GM21619 (cell line): ENCODE measurements at regions not wholly inside any gene's neighbourhood (a gene's known extent, or its start where the extent isn't known, plus 50 kb on each side); places are given as distances from the start of the nearest gene placed in this dataset.

Experiments used
- ATAC-seq: cut with Tn5 transposase; IDR thresholded peaks from one replicate; pipeline ENCODE4 v1.9.1; 2021; ENCODE audit not compliant: unreplicated experiment

DNA sequence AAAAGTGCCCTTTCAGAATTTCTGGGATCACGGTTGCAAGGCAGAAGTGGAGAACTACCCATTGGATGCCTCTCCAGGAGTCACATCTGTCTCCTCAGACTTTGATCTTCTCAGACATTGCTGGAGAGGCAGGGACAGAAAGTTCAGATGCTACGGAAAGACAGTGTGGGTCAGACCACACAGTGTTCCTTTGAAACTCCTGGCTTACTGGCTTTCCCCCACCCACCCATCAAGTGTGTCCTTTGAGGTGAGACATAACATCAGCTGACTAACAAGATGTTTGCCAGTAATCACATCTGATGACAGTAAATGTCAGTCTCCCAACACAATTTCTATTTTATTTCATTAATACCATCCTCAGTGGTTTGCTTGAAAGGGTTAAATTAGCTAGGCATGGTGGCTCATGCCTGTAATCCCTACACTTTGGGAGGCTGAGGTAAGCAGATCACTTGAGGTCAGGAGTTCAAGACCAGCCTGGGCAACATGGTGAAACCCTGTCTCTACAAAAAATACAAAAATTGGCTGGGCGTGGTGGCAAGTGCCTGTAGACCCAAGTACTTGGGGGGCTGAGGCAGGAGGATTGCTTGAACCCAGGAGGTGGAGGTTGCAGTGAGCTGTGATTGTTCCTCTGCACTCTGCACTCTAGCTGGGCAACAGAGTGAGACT lies 67.2 kb upstream of the SNX9 start:
- no peak for ATAC-seq

DNA sequence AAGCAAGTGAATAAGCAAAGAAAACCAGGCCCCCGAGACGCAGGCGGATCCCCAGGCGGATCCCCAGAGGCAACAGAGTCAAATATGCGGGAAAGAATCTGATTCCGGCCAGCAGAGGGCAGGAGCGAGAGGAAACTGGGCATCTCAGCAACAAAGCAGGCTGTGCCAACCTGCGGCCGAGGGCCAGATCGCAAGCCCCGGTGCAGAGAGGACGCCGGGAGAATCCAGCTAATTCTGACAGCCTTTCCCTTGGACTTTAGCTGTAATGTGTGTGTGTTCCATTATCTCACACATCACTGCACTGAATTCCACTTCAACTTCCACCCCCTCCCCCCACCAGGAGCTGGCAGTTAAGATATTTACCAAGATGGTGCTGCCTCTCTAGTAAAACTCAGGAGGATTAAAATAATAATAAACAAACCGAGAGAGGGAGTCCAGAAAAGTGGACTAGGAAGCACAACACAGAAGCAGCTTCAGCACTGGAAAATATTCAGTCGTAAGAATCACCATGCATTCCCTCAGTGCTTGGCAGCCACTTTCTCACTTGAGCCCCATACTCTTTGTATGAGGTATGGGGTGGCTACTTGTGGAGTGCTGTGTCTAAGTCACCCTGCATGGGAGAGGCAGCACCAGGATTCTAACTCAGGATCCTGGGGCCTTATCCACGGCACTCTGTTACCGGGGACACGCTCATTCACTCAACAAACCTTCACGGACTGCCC lies 66.2 kb upstream of the SNX9 start:
- no peak for ATAC-seq

DNA sequence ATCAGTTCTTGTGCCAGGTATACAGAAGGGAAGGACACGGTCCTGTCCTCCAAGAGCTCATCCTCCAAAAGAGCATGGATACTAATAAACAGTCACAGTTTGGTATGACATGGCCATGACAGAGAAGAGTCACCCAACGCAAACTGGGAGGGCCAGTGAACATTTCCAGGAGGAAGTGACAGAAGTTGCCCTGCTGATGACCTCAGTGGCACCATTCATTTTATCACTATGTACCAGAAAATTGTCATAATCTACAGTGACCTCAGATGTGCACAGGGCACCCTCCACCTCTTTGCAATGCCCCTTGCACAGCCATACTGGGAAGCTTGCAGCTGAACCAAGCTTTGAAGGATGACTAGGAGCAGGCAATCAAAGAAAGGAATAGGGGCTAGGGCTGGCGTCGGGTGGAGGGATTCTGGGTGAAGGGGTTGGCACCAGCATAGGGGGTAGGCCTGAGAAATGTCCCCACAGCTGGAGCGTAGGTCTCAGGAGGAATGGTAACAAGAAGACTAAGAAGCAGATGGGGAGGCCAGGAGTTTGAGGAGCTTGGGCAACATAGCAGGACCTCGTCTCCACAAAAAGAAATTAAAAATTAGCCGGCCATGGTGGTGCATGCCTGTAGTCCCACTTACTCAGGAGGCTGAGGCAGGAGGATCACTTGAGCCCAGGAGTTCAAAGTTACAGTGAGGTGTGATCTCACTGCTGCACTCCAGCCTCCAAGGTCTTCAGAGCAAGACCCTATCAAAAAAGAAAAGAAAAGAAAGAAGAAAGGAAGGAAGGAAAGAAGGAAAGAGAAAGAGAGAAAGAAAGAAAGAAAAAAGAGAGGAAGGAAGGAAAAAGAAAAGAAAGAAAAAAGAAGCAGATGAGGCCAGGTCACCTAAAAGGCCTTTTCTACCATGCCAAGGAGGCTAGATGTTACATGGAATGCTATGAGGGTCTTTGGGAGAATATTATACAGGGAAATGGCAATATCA lies 65.3 kb upstream of the SNX9 start:
- no peak for ATAC-seq

DNA sequence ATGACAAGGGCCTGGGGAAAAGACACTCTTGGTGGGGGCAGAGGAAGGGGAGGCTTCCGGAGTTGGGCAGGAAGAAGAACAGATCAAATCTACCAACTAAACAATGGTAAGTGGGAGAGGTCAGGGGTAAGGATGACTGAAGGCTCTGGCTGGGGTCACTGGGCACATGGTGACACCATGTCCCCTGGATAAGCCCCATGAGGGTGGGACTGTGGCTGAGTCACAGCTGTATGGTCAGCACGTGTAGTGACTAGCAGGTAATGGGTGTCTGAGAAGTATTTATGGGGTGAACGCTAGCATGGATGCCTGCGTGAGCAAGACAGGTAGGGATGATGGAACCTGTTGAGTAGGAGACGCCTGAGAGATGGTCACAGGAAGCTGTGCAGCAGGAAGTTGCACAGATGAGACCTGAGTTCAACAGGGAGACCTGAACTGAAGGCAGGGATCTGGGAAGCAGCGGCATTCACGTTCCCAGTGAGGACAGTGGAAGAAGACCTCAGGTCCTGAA lies 64.5 kb upstream of the SNX9 start:
- ATAC-seq, result no peak

DNA sequence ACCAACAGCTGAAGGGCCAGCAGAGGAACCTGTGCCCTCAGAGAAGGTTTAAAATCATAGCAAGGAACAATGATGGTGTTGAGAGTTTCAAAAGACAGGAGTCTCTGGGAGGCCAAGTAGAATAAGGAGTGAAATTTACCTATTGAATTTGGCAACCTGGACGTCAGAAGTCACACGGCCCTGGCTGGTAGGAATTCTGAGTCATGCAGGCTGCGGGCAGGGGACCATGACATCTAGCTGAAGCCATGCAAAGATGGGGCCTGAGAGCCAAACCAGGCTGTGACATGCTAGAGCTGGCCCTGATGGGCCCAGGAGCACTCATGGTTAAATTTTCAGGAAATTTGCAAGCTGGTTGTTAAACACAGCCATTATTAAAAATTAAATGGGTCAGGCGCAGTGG lies 64.0 kb upstream of the SNX9 start:
- ATAC-seq, result no peak

DNA sequence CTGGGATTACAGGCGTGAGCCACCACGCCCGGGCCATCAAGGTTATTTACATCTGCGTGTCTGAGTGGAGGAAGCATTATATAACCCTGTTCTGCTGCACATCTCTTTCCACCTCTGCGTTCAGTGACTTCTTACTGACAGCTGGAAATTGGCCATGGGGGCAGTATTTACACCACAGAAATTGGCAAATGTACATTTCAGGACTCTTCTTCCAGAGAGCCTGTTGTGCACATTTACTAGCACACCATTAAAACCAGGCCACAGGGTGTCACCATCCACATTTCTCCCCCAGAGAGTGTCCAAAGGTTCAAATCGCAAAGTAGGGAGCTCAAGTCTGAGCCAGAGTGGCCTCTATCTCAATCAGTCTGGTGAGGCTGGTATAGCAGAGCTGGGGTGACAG lies 62.9 kb upstream of the SNX9 start:
- no peak for ATAC-seq

DNA sequence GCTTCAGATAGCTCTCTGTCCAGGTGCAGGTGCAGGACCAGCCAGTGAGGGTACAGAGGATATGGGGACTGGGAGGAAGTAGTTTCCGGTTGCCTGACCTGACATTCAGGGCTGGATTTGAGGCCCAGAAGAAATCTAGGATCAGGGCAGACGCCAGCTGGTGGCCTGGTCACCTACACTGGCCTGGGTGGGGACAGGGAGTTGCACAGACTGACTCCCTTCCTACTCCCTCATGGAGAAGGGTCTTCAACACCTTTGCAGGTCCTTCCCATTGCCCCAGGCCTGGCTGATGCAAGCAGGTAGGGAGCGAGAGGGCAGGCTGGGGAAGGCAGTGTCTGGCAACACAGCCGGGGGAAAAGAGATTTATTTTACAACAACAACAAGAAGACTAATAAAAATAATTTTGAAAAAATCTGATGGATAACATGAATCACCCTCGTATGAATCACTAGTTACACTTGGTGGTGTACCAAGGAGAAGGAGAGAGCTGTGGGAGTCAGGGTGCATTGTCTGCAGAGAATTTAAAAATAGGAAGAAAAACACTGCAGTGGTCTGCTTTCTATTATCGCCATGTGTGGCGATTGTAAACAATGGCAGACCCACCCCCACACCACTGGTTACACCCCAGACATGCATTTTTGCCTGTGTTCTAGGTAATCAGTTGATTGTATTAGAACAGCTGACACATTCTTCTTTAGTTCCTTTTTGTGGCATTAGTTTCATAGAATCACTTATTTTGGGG lies 62.3 kb upstream of the SNX9 start:
- no peak for ATAC-seq

DNA sequence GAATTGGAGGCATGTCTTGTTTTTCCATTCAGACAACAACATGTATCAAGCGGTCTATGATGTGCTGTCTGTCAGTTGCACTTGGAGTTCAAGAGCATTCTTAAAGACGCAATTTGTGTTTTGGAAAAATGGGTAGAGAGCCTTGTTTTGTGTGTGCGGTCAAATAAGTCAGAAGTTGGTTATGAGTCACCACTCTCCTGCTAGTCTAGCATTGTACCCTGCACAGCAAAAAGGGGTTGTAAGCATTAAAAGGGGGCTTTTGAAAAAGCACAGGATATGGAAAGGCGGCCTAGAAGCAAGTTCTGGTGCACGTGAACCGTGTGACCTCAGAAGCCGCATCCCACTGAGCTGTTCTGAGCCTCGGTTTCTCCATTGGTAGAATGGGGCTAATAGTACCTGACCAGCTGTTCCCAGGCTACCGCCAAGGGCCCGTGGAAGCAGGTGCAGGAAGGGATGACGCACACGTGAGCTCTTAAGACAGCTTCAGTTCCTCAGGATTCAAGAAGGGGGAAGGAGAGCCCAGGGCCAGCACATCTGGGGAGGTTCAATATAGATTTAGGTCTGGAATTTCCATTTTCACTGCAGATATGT lies 61.6 kb upstream of the SNX9 start:
- peak; percentile 35 for ATAC-seq

DNA sequence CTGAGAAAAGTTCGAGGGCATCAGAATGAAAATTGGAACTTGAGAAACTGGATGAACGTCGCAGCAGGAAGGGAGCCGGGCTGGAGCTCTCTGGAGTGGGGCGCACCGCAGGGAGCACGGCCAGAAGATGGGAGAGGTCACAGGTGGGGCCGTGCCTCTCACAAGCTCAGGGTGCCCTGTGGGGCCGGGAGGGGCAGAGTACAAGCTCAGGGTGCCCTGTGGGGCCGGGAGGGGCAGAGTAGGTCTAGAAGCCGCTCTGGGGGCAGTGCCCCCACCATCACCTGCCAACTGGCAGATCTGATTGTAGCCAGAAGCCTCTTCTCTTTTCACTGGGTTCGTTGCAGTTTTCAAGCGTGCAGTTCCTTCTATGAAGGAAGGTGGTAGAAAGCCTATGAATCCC lies 61.1 kb upstream of the SNX9 start:
- ATAC-seq, result no peak

DNA sequence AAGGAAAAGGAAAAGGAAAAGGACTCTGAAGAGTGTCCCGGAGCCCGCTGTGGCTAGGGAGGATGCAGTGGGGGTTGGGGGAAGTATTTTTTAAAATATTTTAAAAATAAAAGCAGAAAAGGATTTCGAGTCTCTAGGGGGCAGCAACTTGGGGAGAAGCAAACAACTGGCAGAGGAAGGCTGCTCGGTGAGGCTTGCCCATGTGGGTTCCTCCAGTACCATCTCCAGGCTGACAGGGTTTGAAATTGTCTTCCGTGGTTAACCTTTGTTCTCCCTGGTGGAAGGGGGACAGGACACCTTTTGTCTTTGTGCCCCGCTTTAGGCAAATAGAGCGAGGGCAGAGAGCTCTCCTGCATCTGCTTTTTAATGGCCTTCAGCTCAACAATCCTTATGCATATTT lies 60.4 kb upstream of the SNX9 start:
- ATAC-seq, result no peak

DNA sequence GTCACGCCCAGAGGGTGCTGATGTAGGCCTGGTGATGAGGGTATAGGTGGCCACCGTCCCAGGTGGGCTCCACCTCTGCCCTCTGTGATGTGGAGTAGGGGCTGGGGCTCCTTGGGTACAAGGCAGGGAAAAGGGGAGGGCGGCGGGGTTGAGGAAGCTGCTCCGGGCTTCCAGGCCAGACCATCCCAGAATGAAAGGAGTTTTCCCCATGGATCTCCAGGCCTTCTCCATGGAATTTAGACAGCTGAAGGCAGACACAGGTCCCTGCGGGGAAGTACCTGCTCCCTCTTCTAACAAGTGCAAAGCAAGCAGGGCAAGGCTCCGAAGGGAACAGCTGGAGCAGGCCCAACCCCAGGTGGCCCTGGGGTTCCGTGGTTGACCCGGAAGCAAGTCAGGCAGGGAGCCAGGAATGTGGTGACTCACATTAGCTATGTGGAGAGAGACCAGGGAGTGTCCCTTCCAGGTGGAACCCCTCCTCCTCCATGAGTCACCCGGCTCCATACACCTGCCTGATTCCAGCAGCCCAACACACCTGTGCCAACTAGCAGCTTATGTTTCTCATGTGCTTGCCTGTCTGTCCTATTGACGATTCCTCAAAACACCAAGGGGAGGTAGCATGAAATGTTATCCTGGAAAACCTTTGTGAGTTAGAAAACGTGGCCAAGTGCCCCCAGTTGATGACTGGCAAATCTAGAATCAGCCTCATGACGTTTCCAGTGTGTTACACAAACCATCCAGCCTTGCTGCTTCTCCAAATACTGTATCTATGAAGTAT lies 59.7 kb upstream of the SNX9 start:
- no peak for ATAC-seq

DNA sequence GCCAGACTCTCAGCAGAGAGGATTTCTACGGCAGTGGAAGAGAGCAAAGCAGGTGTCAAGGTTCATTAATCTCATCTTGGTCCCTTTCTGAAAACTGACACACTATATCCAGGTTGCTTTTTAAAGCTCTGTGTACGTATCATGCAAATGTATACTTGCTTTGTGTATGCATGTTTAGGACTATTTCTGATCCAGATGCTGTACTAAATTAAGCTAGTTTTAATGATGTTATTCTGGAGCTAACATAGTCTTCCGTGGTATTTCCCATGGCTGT lies 59.2 kb upstream of the SNX9 start:
- ATAC-seq, result peak; percentile 6

DNA sequence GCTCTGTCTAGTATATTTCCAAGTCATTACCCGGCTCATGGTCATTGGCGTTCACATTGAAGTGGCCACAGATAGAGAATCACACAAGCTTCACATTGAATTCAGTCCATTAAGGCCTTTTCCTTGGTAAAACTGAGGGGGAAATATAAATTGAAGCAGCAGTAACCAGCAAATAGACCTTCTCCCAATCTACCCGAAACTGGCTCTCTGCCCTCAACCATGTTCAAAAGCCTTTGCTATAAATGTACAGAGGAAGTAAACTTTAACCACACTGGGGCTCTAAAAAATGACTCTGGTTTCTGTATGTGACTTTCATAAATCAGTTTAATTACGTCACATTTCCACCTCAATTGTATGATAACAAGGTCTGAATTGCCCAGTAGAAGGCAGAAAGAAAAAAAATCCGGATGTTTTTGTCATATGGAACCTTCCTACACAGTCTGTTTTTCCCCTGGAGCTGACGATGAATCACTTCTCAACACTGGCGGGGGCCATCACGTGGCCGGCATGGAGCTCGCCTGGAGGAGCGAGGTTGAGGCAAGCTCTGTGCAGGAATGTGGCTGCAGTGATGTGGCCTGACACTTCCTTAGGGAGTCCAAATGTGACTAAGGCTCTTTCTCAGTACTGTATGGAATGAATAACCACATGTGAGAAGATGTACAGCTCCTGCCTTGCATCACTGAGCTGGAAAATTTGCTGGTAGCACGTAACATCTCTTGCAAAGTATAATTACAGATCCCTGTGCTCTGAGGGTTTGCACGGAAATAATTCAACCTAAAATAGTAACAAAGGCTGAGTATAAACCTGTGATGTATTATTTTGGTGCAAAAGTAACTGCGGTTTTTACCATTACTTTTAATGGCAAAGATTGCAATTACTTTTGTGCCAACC lies 58.6 kb upstream of the SNX9 start:
- ATAC-seq, result peak; percentile 51

DNA sequence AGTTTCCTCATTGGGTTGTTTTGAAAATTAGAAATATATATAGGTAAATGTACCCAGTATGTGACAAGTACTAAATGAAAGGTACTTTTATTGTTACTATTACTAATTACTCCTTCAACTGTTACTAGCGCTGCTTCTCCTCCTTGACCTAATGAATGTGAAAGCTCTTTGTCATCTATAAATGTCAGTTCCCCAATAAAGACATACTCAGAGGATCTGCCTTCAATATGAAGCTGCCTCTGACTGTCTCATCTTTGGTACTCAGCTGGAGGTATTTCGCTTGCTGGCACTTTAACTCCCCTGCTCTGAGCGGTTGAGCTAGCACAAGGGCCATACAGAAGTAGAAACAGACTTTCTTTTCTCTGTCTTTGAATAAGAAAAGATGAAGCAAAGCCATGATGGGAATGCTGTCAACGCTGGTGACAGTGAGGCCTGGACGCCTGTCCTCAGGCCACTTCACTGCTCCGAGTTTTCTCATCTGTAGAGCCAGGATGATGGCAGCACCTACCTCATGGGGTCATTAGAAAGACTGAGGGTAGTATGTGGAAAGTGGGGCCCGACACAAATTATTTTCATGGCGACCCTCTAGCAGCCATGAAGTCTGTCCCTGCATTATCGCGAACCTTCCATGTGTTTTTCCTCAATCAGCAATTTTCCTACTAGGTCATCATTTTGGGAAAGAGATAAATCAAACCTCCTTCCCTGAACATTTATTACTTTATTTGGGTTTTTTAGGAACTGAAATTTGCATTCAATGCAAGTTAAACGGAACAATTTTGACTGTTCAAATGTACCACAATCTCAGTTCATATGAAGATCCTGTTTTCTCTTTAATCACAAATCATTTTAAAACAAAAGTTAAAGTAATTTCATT lies 55.9 kb upstream of the SNX9 start:
- ATAC-seq, result no peak

DNA sequence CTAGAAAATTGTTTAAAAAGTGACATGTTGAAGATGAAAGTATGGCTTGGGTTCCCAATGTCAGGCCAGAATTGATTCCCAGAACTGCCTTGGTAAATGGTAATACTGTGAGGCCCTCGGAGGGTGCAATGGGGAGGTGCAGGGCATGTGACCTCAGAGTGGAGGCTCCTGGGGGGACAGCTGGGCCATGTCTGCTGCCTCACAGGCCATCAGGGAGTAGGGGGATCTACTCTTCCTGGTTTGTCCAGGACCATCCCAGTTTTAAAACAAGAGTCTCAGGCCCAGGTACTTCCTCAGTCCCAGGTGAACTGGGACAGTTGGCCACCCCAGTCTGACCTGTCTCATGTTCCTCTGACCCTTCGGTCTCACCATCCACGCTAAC lies 55.3 kb upstream of the SNX9 start:
- no peak for ATAC-seq

DNA sequence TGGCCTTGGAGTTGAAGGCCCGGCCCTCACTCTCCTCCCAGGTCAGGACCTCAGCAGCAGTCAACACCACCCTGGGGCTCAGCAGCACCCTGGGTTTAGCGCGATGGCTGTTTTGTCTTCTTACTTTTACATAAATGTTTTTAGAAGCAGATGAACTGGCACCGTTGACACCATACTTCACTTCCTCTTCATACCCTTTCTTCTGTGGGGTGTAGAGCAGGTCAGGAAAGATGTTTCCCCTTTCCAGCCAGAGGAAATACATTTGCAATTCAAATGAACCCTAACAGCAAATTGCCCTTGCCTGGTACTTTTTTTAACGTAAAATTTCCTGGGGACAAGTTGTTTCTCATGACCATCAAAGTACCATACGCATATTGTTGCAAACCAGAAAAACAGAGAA lies 54.7 kb upstream of the SNX9 start:
- ATAC-seq, result no peak

DNA sequence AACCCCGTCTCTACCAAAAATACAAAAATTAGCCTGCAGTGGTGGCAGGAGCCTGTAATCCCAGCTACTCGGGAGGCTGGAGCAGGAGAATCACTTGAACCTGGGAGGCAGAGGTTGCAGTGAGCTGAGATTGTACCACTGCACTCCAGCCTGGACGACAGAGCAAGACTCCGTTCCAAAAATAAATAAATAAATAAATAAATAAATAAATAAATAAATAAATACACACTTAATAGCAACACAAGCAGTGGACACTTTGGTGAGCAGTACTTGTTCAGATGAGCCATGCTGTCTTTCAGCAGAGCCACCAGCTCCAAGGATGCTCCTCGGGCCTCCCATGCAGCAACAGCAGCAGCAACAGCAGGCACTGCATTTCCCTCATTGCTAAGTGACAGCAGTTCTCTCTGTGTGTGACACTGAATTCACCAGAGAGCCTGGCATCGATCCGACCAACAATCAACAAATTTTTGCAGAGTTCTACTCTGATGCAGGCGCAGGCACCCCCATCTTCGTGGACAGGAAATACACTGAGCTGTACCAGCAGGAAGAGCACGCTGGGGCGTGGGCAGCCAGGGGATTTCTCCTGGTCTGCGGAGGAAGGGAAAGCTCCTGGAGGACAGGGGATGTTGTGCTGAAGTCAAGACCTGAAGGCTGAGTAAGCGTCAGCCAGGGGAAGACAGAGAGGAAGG lies 54.0 kb upstream of the SNX9 start:
- ATAC-seq, result no peak
